Activated CD4-positive, alpha-beta T cell treated with anti-CD3 and anti-CD28 coated beads, Interleukin-2, amount 50 U/mL, for 24 hours (primary cell): ENCODE measurements at regions not wholly inside any gene's neighbourhood (a gene's known extent, or its start where the extent isn't known, plus 50 kb on each side); places are given as distances from the start of the nearest gene placed in this dataset.
"Not testable (repeated sequence)": the region's sequence is repeated elsewhere in the genome, so short reads cannot be mapped to it uniquely, and the experiment has no call there.

Source experiments
- DNase-seq, 2 donors: peaks; one replicate each; pipeline ENCODE4 v3.0.0-alpha.2; 2020; ENCODE audit warnings: low read depth in 1 of 2, low spot score in 1 of 2

- DNase-seq = no peak
Observed at GRCh38 chr2:180609626-180610340, 370.6 kb upstream of the UBE2E3 start.

GRCh38 chr2:180607514-180608049, 372.8 kb upstream of the UBE2E3 start:
- no peak for DNase-seq

- no peak for DNase-seq
Observed at GRCh38 chr2:180604077-180604476, 376.3 kb upstream of the UBE2E3 start.

- DNase-seq = no peak
Observed at GRCh38 chr2:180601016-180601415, 379.4 kb upstream of the UBE2E3 start.

- no peak for DNase-seq
Observed at GRCh38 chr2:180599804-180600203, 380.6 kb upstream of the UBE2E3 start.

- DNase-seq = no peak
Observed at GRCh38 chr2:180597179-180597578, 383.2 kb upstream of the UBE2E3 start.

DNA sequence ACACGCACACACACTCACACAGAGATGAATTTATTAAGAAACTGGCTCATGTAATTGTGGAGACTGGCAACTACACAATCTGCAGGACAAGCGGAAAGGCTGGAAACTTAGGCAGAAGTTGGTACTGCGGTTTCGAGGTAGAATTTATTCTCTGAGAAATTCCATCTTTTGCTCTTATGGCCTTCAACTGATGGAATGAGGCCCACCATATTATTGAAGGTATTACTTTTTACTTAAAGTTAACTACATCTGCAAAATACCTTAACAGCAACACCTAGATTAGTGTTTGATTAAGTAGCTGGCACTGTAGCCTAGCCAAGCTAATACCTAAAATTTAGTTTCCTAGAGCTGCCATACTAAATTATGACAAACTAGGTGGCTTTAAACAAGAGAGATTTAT, 384.0 kb upstream of the UBE2E3 start:
- no peak for DNase-seq

DNA sequence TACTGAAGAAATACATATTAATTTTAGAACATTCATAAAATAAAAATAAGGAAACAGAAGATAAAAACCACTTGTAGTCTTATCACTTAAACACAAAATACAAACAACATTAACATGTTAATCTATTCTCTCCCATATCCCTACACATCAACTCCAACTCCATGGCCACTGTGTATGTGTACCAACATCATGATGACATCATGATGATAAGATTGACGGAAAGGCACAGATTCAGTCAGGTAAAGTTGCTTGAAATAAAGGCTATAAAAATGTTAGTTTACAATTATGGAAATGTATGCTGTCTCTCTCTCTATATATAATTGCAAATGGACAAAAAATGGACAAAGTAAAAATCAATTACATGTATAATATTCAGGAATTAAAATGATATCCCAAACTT, 388.5 kb upstream of the UBE2E3 start:
- DNase-seq = no peak

DNA sequence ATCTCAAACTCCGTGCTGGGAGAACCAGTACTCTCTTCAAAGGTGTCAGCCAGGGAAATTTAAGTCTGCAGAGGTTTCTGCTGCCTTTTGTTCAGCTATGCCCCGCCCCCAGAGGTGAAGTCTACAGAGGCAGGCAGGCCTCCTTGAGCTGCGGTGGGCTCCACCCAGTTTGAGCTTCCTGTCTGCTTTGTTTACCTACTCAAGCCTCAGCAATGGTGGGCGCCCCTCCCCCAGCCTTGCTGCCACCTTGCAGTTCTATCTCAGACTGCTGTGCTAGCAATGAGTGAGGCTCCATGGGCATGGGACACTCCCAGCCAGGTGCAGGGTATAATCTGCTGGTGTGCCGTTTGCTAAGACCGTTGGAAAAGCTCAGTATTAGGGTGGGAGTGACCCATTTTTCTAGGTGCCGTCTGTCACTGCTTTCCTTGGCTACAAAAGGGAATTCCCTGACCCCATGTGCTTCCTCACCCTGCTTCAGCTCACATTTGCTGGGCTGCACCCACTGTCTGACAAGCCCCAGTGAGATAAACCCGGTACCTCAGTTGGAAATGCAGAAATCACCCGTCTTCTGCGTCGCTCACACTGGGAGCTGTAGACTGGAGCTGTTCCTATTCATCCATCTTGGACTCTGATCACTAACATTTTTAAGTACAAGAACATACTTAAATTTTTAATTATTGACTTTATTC, 389.2 kb upstream of the UBE2E3 start:
- DNase-seq = not testable (repeated sequence)

DNA sequence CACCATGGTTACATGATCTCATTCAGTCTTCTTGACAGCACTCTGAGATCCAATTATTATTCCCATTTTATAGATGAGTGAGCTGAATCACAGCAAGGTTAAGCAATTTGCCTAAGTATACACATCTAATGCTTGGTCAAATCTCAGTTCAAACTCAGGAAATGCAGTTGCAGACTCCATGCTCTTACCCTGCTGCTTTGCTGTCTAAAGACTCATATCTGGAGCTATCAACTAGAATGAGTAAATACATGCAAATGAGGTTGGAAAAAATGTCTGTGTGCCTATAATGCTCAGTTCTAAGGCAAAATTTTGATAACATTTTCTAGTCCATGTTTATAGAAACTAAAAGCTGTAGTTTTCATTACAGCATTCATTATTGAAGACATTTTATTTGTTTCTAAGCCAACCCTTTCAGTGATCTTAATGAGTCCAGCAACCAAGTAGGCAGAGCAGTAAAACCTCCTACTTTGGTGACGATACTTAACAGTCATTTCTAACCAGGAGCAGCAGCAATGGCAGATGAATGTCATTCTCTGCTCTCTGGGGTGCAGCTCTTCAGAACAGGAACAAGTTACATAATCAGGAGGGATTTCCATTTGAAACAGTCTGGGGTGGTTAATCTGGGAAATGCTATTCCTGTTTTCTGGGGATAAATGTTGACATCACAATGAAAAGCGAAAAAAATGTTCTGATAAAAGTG, 396.8 kb upstream of the UBE2E3 start:
- DNase-seq = no peak

GRCh38 chr2:180579388-180579787, 401.0 kb upstream of the UBE2E3 start:
- no peak for DNase-seq

GRCh38 chr2:180578441-180578840, 402.0 kb upstream of the UBE2E3 start:
- no peak for DNase-seq

- DNase-seq = no peak
Observed at GRCh38 chr2:180577567-180577966, 402.8 kb upstream of the UBE2E3 start.

DNA sequence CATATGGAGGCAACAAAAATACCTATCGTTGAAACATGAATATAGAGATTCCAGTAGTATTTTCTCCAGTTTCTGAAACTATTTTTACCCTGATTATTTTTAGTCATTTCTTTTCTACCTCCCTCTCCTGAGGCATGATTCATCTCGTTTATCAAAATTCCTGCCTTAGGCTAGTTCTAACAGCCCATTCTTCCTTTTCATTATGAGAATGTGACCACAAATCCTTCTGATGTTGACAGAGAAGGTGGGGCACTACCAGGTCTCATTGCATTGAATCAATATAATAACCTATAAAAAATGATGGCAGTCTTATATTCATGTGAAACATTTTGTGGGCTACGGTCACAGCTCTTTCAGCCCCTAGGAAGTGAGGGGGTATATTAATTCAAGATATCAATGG, 406.5 kb upstream of the UBE2E3 start:
- no peak for DNase-seq

GRCh38 chr2:180572346-180572745, 408.1 kb upstream of the UBE2E3 start:
- no peak for DNase-seq

DNA sequence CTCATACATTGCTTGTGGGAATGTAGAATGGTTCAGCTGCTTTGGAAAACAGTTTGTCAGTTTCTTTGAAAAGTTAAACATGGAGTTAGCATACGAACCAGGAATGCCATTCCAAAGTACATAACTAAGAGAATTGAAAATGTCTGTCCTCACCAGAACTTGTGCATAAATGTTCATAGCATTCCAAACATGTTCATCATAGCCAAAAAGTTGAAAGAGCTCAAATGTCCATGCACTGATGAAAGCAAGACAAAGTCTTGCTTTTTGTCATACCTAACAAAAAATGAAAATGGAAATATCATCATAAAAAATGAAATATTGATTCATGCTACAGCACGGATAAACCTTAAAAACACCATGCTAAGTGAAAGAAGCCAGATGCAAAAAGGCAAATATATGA, 408.8 kb upstream of the UBE2E3 start:
- DNase-seq = no peak

DNA sequence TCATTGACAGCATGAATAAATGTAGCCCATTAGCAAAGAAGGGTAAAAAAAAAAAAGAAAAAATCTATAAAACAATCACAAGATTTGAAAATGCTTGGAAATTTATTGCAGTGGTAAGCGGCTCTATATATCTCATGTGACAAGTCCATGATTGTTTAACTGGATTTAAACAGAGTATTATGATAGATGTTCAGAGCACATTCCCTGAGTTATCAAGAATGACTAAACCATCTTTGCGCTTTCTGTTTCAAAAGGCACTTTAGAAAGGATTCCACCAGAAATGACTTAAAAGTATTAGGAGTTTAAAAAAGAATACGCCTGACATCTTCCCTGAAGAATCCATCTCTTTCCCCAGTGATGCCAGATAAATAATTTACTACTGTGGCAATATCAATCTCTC, 409.5 kb upstream of the UBE2E3 start:
- DNase-seq = no peak

GRCh38 chr2:180564051-180564450, 416.4 kb upstream of the UBE2E3 start:
- DNase-seq = no peak

DNA sequence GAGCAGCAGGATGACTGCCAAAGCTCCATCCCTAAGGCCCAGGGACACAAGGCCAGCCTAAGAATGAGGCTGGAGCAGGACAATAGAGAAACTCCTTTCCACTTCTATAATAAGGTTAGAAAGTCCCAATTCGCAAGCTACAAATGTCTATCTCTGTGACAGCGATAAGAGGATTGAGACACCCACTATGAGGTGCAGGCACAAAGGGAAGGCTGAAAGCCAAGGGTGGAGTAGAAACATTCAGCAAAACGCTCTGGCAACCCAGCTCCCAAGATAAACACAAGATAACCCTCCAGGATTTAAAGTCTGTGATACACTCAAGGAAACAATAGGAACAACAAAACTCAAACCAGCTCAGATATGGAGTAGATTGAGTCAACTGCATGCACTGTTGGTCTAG, 418.0 kb upstream of the UBE2E3 start:
- no peak for DNase-seq

- DNase-seq = no peak
Observed at GRCh38 chr2:180559771-180560170, 420.6 kb upstream of the UBE2E3 start.

DNA sequence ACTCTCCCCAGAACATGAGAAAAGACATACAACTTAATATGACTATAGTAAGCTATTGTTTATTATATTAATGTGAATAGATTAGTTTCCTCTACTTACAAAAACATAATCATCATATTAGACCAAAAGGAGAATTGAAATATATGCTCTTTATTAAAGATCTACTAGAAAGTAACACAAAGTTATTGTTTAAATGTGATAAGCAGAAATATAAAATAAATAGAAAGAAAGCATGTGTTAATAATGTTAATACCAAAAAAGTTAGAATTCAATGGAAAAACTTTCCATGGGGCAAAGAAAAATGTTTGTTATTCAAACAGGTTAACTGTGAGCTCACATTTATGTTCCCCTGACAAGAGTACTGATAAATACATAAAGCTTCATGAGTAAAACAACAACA, 421.4 kb upstream of the UBE2E3 start:
- no peak for DNase-seq

DNA sequence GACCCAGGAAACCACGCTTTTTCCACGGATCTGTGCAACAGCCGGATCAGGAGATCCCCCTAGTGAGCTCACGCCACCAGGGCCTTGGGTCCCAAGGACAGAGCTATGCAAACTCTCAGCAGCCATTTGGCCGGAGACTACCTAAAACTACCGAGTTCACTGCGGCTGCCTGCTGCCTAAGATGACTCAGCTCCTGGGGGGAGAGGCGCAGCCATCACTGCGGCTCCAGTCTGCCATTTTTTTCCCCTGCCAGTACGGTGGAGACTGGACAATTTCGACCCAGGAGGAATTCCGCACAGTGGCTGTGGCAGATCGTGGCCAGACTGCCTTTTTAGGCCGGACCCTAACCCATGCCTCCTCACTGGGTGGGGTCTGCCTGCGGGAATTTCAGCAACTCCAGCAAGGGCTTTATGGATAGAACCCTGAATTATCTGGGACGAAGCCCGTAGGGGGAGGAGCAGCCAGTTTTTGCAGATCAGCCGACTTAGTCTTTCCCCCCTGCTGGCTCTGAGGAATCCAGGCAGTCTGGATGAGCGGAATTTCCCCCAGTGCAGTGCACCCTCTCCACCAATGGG, 424.9 kb upstream of the UBE2E3 start:
- no peak for DNase-seq
